ENCODE measurements at regions not wholly inside any gene's neighbourhood (a gene's known extent, or its start where the extent isn't known, plus 50 kb on each side); places are given as distances from the start of the nearest gene placed in this dataset.

DNA sequence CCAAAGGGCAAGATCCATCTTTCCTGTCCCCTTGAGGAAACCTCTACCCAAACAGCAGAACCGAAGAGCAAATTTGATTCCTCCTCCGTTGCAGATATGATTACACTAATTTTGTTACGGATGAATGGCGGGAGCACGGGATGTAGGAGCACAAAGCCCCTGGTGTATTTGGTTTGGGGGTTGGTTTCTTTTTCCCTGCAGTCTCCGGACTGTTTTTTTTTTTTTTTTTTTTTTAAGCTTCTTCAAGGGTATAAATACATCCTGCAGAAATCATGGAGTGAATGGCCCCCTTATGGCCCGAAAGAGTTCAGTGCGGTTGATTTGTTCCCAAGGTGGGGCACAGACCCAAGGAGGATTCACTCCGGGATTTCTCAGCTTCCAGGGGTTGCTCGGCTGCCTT is 135.3 kb upstream of the SH3BP4 start:
- Histone ChIP-seq H3K36me3 (no peaks in the 10 kb centered on the region), H3K27ac (no peak overlapping the region), H3K4me3 (no peak overlapping the region), H3K4me1 (no peaks in the 10 kb centered on the region), H3K27me3 (no peaks in the 10 kb centered on the region), H3K9me3 (no peaks in the 10 kb centered on the region)
- TF ChIP-seq, protein P1, sequence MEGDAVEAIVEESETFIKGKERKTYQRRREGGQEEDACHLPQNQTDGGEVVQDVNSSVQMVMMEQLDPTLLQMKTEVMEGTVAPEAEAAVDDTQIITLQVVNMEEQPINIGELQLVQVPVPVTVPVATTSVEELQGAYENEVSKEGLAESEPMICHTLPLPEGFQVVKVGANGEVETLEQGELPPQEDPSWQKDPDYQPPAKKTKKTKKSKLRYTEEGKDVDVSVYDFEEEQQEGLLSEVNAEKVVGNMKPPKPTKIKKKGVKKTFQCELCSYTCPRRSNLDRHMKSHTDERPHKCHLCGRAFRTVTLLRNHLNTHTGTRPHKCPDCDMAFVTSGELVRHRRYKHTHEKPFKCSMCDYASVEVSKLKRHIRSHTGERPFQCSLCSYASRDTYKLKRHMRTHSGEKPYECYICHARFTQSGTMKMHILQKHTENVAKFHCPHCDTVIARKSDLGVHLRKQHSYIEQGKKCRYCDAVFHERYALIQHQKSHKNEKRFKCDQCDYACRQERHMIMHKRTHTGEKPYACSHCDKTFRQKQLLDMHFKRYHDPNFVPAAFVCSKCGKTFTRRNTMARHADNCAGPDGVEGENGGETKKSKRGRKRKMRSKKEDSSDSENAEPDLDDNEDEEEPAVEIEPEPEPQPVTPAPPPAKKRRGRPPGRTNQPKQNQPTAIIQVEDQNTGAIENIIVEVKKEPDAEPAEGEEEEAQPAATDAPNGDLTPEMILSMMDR (IDR thresholded peaks at IDR 0.05) = no peak
- TF ChIP-seq POLR2A (IDR thresholded peaks at IDR 0.05) (no peak), POLR2AphosphoS5 (IDR thresholded peaks at IDR 0.05) (no peak), EP300 (IDR thresholded peaks at IDR 0.05) (no peak)
- ATAC-seq (ENCODE audit: low FRiP score in 2 of 2) (no peak), DNase-seq (no peak)
- 64 to 74% methylated on average over 10 of the region's 10 CpGs for WGBS, 2 donors

DNA sequence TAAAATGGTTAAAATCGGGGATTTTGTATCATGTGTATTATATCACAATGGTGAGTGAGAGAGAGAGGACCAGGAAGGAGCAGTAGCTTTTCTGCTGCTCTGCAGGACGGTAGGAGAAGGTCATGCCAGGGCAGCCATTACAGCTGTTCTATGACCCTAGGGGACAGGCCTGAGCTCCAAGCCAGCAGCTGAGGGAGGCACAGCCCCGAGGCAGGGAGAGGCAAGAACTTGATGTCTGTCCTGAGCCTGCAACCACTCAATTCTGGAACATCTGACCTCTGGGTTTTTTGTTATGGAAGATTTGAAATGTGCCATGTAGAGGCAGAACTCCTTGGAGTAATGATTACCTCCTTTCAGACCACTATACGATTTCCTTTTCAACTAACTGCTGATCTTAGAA is 135.8 kb upstream of the SH3BP4 start:
- ATAC-seq (ENCODE audit: low FRiP score in 2 of 2) (no peak), DNase-seq (no peak)
- Histone ChIP-seq H3K36me3 (no peaks in the 10 kb centered on the region), H3K4me1 (no peaks in the 10 kb centered on the region), H3K9me3 (no peaks in the 10 kb centered on the region), H3K27me3 (no peaks in the 10 kb centered on the region), H3K27ac (no peak overlapping the region), H3K4me3 (no peak overlapping the region)
- no peak for TF ChIP-seq POLR2AphosphoS5 (IDR thresholded peaks at IDR 0.05)
- TF ChIP-seq EP300 (IDR thresholded peaks at IDR 0.05) = no peak
- TF ChIP-seq POLR2A (IDR thresholded peaks at IDR 0.05) = no peak
- TF ChIP-seq, protein P1 (IDR thresholded peaks at IDR 0.05) = no peak
- 65 to 84% methylated on average over 4 of the region's 4 CpGs for WGBS, 2 donors

DNA sequence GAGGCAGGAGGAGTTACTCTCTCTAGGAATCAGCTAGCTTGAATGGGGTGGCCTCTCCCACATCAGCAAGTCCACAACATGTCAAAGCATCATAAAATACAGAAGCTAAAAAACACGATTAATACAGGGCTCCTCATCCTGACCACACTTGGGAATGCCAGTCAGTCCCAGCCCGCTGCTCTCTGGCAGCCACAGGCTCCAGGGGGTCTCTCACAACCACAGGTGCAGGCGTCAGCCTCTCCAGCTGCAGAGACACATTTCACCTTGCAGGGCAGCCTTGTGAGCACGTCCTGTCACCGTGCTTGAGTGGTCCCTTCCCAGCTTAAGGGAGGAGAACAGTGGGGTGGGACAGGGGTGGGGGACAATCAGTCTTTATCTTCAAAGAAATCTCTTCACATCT is 137.4 kb upstream of the SH3BP4 start:
- no peaks in the 10 kb centered on the region for H3K4me1 ChIP-seq
- no peaks in the 10 kb centered on the region for H3K27me3 ChIP-seq
- no peak overlapping the region for H3K4me3 ChIP-seq
- DNase-seq (peak in 1 of 2 donors; percentile 22), ATAC-seq (ENCODE audit: low FRiP score in 2 of 2) (no peak)
- no peaks in the 10 kb centered on the region for H3K36me3 ChIP-seq
- H3K9me3 ChIP-seq = no peaks in the 10 kb centered on the region
- no peak overlapping the region for H3K27ac ChIP-seq
- WGBS, 2 donors = 79 to 81% methylated on average over 5 of the region's 5 CpGs
- no peak for TF ChIP-seq POLR2A (IDR thresholded peaks at IDR 0.05)

DNA sequence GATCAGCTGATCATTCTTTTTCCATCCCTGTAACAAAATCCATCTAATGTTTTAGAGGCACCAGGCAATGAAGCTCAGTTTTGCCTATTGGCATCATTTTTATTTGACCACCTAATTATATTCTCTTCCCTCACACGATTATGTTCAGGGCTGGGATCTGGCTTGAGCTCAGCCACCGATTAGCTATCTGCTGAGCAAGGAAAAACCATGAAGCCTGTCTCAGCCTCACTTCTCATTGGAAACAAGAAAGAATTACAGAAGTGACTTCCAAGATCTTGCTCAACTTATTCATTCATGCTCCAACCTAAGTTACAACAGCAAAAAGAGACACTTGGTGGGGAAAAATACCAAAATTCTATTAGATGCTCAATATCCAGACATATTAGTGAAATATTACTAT is 139.0 kb upstream of the SH3BP4 start:
- H3K4me3 ChIP-seq = no peak overlapping the region
- H3K27me3 ChIP-seq = no peaks in the 10 kb centered on the region
- DNase-seq (no peak), ATAC-seq (ENCODE audit: low FRiP score in 2 of 2) (no peak)
- no peak overlapping the region for H3K27ac ChIP-seq
- 64 to 80% methylated on average over 2 of the region's 2 CpGs for WGBS, 2 donors
- TF ChIP-seq POLR2AphosphoS5 (IDR thresholded peaks at IDR 0.05) (no peak), EP300 (IDR thresholded peaks at IDR 0.05) (no peak)
- TF ChIP-seq, protein P1 (IDR thresholded peaks at IDR 0.05) = no peak
- no peaks in the 10 kb centered on the region for H3K36me3 ChIP-seq
- no peaks in the 10 kb centered on the region for H3K4me1 ChIP-seq
- H3K9me3 ChIP-seq = no peaks in the 10 kb centered on the region

DNA sequence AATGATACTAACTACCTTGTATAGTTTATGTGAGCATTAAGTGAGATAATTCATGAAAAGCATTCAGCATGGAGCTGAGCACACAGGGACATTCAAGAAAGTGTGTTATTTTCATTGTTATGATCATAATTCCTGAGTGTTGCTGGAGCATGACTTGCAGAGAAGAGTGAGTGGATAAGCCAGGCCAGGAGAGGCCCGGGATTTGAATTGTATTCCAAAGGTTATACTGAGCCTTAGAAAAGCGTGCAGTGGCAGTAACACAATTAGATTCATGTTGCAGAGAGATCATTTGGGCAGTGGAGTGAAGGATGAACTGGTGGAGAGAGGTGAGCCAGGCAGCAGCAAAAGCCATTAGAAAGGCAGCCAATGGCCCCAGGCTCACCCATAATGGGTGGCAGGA is 142.9 kb upstream of the SH3BP4 start:
- DNase-seq = no peak
- Histone ChIP-seq H3K36me3 (no peaks in the 10 kb centered on the region), H3K27me3 (no peaks in the 10 kb centered on the region), H3K4me1 (no peaks in the 10 kb centered on the region), H3K27ac (no peak overlapping the region), H3K9me3 (no peaks in the 10 kb centered on the region), H3K4me3 (no peak overlapping the region)
- WGBS, 2 donors = 43 to 84% methylated on average over 2 of the region's 2 CpGs
- no peak for ATAC-seq (ENCODE audit: low FRiP score in 2 of 2)
- TF ChIP-seq, protein P1 (IDR thresholded peaks at IDR 0.05) = no peak
- TF ChIP-seq POLR2A (IDR thresholded peaks at IDR 0.05) (no peak), POLR2AphosphoS5 (IDR thresholded peaks at IDR 0.05) (no peak)
